Caco-2 (cell line): ENCODE measurements at regions not wholly inside any gene's neighbourhood (a gene's known extent, or its start where the extent isn't known, plus 50 kb on each side); places are given as distances from the start of the nearest gene placed in this dataset.

Experiments used
- BruUV-seq: library from RNA; stranded (reverse); fragments of 400-500 nt; replicated peaks from 2 replicates; lab custom pipeline; 2021; lab: Mats Ljungman, UMichigan
- CTCF ChIA-PET: fragments of 300-600 bp; sonication (Branson Sonifier 250); formaldehyde crosslinking; loops from one replicate; lab custom pipeline; 2022; ENCODE audit warnings: antibody characterized with exemption; lab: Charles Lee
- POLR2A ChIA-PET: fragments of 300-600 bp; sonication (Branson Sonifier 250); formaldehyde crosslinking; loops from one replicate; lab custom pipeline; 2022; ENCODE audit warnings: antibody characterized with exemption; lab: Charles Lee
- DNase-seq, 2 experiments: peaks; one replicate each; pipeline versions ENCODE4 v3.0.0 to v3.0.0-alpha.2; 2020 to 2022
- H3K27me3 ChIP-seq: replicated peaks from 2 replicates; pipeline ENCODE4 v1.6.0; 2011; ENCODE audit warnings: low read length; ENCODE audit not compliant: control insufficient read depth, insufficient read depth
- H3K36me3 ChIP-seq: 2 replicates; pipeline ENCODE4 v1.5.1; 2011; ENCODE audit warnings: low read length; ENCODE audit not compliant: control insufficient read depth, insufficient read depth
- H3K4me1 ChIP-seq: fragments of 250-450 bp; sonication (Bioruptor Pico); 2 replicates; pipeline ENCODE4 v1.5.1; 2020; ENCODE audit warnings: mild to moderate bottlenecking
- H3K4me3 ChIP-seq: 2 replicates; pipeline ENCODE4 v1.5.1; 2011; ENCODE audit warnings: low read depth, mild to moderate bottlenecking, control low read depth, low read length
- H3K9me3 ChIP-seq: fragments of 250-450 bp; sonication (Bioruptor Pico); 2 replicates; pipeline ENCODE4 v1.5.1; 2020; ENCODE audit warnings: mild to moderate bottlenecking, moderate library complexity
- H3K27ac Mint-ChIP-seq: one replicate; pipeline ENCODE4 v1.8.0; 2022; ENCODE audit warnings: mixed read lengths; ENCODE audit not compliant: unreplicated experiment
- H3K27me3 Mint-ChIP-seq: one replicate; pipeline ENCODE4 v1.8.0; 2022; ENCODE audit warnings: mixed read lengths; ENCODE audit not compliant: insufficient read depth, unreplicated experiment
- H3K36me3 Mint-ChIP-seq: one replicate; pipeline ENCODE4 v1.8.0; 2022; ENCODE audit warnings: mild to moderate bottlenecking, mixed read lengths; ENCODE audit not compliant: insufficient read depth, unreplicated experiment
- H3K4me1 Mint-ChIP-seq: one replicate; pipeline ENCODE4 v1.8.0; 2022; ENCODE audit warnings: low read depth, mixed read lengths; ENCODE audit not compliant: unreplicated experiment
- H3K4me3 Mint-ChIP-seq: one replicate; pipeline ENCODE4 v1.8.0; 2022; ENCODE audit warnings: mild to moderate bottlenecking, moderate library complexity, mixed read lengths; ENCODE audit not compliant: unreplicated experiment
- H3K9me3 Mint-ChIP-seq: one replicate; pipeline ENCODE4 v1.8.0; 2022; ENCODE audit warnings: mixed read lengths; ENCODE audit not compliant: unreplicated experiment
- intact Hi-C: fragments of 100-400 bp; cut with micrococcal nuclease; formaldehyde crosslinking; loops from one replicate; pipeline ENCODE4 v1.10.0; 2022; ENCODE audit not compliant: unreplicated experiment
- TF ChIP-seq, protein P1 (sequence below), 2 experiments: fragments of 200-600 bp in 1 of 2; IDR thresholded peaks; 1 replicate in 1 of 2; 2 replicates in 1 of 2; pipeline versions ENCODE4 v1.5.1 to v1.8.0; 2011 to 2022; ENCODE audit warnings: antibody characterized with exemption in 1 of 2, control low read depth in 1 of 2, inconsistent platforms in 1 of 2, low read depth in 1 of 2, low read length in 1 of 2, mild to moderate bottlenecking in 1 of 2, moderate library complexity in 1 of 2; ENCODE audit not compliant: insufficient read depth in 1 of 2, severe bottlenecking in 1 of 2, unreplicated experiment in 1 of 2

GRCh38 chr15:29529043-29529442, 259.4 kb upstream of the NSMCE3 start:
- ChIA-PET CTCF (no interaction called here), POLR2A (no interaction called here)

DNA sequence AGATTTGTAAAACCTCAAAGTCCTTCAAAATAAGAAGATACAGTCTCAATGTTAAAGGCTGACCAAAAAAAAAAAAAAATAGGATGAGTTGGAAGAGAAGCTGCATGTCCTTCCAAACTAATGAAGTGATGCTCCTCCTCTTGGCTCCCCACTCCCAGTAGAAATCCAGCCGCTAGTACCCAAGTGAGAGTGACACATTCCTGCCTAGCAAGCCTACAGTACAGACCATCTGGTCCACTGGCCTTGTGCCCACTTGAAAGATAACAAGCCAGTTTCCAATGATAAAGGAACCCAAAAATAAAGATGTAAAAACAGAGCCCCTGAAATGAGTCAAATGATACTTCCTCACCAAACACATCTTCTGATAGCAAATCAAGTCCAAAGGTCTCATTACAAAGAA, 258.7 kb upstream of the NSMCE3 start:
- ChIA-PET CTCF (no interaction called here), POLR2A (no interaction called here)
- no peaks in the 10 kb centered on the region for H3K27me3 Mint-ChIP-seq
- Histone ChIP-seq H3K4me1 (peaks cover 1% of the 10 kb centered on the region; the same call in 1 of the 2 replicates), H3K27me3 (no peaks in the 10 kb centered on the region), H3K9me3 (no peaks in the 10 kb centered on the region), H3K4me3 (no peak overlapping the region), H3K36me3 (no peaks in the 10 kb centered on the region)
- BruUV-seq = no TSS peak
- no peaks in the 10 kb centered on the region for H3K9me3 Mint-ChIP-seq
- no peak overlapping the region for H3K27ac Mint-ChIP-seq
- DNase-seq = no peak
- no peak overlapping the region for H3K4me3 Mint-ChIP-seq
- no peaks in the 10 kb centered on the region for H3K36me3 Mint-ChIP-seq
- H3K4me1 Mint-ChIP-seq = no peaks in the 10 kb centered on the region
- TF ChIP-seq, protein P1, sequence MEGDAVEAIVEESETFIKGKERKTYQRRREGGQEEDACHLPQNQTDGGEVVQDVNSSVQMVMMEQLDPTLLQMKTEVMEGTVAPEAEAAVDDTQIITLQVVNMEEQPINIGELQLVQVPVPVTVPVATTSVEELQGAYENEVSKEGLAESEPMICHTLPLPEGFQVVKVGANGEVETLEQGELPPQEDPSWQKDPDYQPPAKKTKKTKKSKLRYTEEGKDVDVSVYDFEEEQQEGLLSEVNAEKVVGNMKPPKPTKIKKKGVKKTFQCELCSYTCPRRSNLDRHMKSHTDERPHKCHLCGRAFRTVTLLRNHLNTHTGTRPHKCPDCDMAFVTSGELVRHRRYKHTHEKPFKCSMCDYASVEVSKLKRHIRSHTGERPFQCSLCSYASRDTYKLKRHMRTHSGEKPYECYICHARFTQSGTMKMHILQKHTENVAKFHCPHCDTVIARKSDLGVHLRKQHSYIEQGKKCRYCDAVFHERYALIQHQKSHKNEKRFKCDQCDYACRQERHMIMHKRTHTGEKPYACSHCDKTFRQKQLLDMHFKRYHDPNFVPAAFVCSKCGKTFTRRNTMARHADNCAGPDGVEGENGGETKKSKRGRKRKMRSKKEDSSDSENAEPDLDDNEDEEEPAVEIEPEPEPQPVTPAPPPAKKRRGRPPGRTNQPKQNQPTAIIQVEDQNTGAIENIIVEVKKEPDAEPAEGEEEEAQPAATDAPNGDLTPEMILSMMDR (IDR thresholded peaks at IDR 0.05; ENCODE audit: insufficient read depth in 1 of 2, low read depth in 1 of 2, low read length in 1 of 2, severe bottlenecking in 1 of 2, unreplicated experiment in 1 of 2) = no peak
- intact Hi-C loops = no loop called here

More at GRCh38 chr15:29529043-29529442, 259.4 kb upstream of the NSMCE3 start:
- DNase-seq = no peak
- H3K4me3 Mint-ChIP-seq = no peak overlapping the region
- intact Hi-C loops = no loop called here
- BruUV-seq = no TSS peak
- no peaks in the 10 kb centered on the region for H3K27me3 ChIP-seq
- TF ChIP-seq, protein P1 (IDR thresholded peaks at IDR 0.05; ENCODE audit: insufficient read depth in 1 of 2, low read depth in 1 of 2, low read length in 1 of 2, severe bottlenecking in 1 of 2, unreplicated experiment in 1 of 2) = no peak
- no peak overlapping the region for H3K4me3 ChIP-seq
- H3K36me3 Mint-ChIP-seq = no peaks in the 10 kb centered on the region
- no peaks in the 10 kb centered on the region for H3K9me3 Mint-ChIP-seq
- H3K9me3 ChIP-seq = no peaks in the 10 kb centered on the region
- no peaks in the 10 kb centered on the region for H3K4me1 Mint-ChIP-seq
- H3K36me3 ChIP-seq = no peaks in the 10 kb centered on the region
- H3K27ac Mint-ChIP-seq = no peak overlapping the region
- peaks cover 5% of the 10 kb centered on the region for H3K4me1 ChIP-seq
- H3K27me3 Mint-ChIP-seq = no peaks in the 10 kb centered on the region

- Mint-ChIP-seq H3K9me3 (no peaks in the 10 kb centered on the region), H3K27ac (no peak overlapping the region), H3K4me3 (no peak overlapping the region), H3K36me3 (no peaks in the 10 kb centered on the region), H3K27me3 (no peaks in the 10 kb centered on the region), H3K4me1 (peaks cover 14% of the 10 kb centered on the region)
- H3K27me3 ChIP-seq = no peaks in the 10 kb centered on the region
- POLR2A ChIA-PET = no interaction called here
- no peak for DNase-seq
- H3K4me1 ChIP-seq = peaks cover 14% of the 10 kb centered on the region
- intact Hi-C loops = no loop called here
- H3K4me3 ChIP-seq = no peak overlapping the region
- no peaks in the 10 kb centered on the region for H3K36me3 ChIP-seq
- TF ChIP-seq, protein P1 (IDR thresholded peaks at IDR 0.05; ENCODE audit: insufficient read depth in 1 of 2, low read depth in 1 of 2, low read length in 1 of 2, severe bottlenecking in 1 of 2, unreplicated experiment in 1 of 2) = no peak
- CTCF ChIA-PET = no interaction called here
- H3K9me3 ChIP-seq = no peaks in the 10 kb centered on the region
- BruUV-seq = no TSS peak
These were observed 257.2 kb upstream of the NSMCE3 start for GRCh38 chr15:29526802-29527201.
